GM19328 (cell line): ENCODE measurements at regions not wholly inside any gene's neighbourhood (a gene's known extent, or its start where the extent isn't known, plus 50 kb on each side); places are given as distances from the start of the nearest gene placed in this dataset.
"Not testable (repeated sequence)": the region's sequence is repeated elsewhere in the genome, so short reads cannot be mapped to it uniquely, and the experiment has no call there.

Experiments used
- ATAC-seq: cut with Tn5 transposase; IDR thresholded peaks from one replicate; pipeline ENCODE4 v1.9.1; 2021; ENCODE audit warnings: mild to moderate bottlenecking, moderate library complexity; ENCODE audit not compliant: unreplicated experiment

- no peak for ATAC-seq
Observed at GRCh38 chr18:52136532-52136931, 203.5 kb upstream of the DCC start.

GRCh38 chr18:52140986-52141385 lies 199.0 kb upstream of the DCC start:
- no peak for ATAC-seq

- ATAC-seq = no peak
Observed at GRCh38 chr18:52150050-52150449, 189.9 kb upstream of the DCC start.

GRCh38 chr18:52152036-52152435 lies 188.0 kb upstream of the DCC start:
- no peak for ATAC-seq

- no peak for ATAC-seq
Observed at GRCh38 chr18:52156166-52156565, 183.8 kb upstream of the DCC start.

- ATAC-seq = no peak
Observed at GRCh38 chr18:52160636-52161035, 179.4 kb upstream of the DCC start.

GRCh38 chr18:52163478-52163877 lies 176.5 kb upstream of the DCC start:
- no peak for ATAC-seq

GRCh38 chr18:52168131-52168530 lies 171.9 kb upstream of the DCC start:
- not testable (repeated sequence) for ATAC-seq

GRCh38 chr18:52174220-52174619 lies 165.8 kb upstream of the DCC start:
- ATAC-seq = no peak

GRCh38 chr18:52175406-52175805 lies 164.6 kb upstream of the DCC start:
- ATAC-seq = no peak

GRCh38 chr18:52183107-52183506 lies 156.9 kb upstream of the DCC start:
- no peak for ATAC-seq

GRCh38 chr18:52190195-52190594 lies 149.8 kb upstream of the DCC start:
- ATAC-seq = no peak

GRCh38 chr18:52190631-52191030 lies 149.4 kb upstream of the DCC start:
- ATAC-seq = no peak

GRCh38 chr18:52200406-52200805 lies 139.6 kb upstream of the DCC start:
- no peak for ATAC-seq

GRCh38 chr18:52200921-52201663 lies 138.9 kb upstream of the DCC start:
- no peak for ATAC-seq

- ATAC-seq = no peak
Observed at GRCh38 chr18:52208646-52209045, 131.4 kb upstream of the DCC start.

GRCh38 chr18:52216109-52216508 lies 123.9 kb upstream of the DCC start:
- ATAC-seq = no peak

- ATAC-seq = no peak
Observed at GRCh38 chr18:52216666-52217065, 123.3 kb upstream of the DCC start.

- ATAC-seq = no peak
Observed at GRCh38 chr18:52219102-52219501, 120.9 kb upstream of the DCC start.

GRCh38 chr18:52220062-52220591 lies 119.9 kb upstream of the DCC start:
- ATAC-seq = no peak

- no peak for ATAC-seq
Observed at GRCh38 chr18:52222211-52222610, 117.8 kb upstream of the DCC start.

GRCh38 chr18:52227536-52227935 lies 112.5 kb upstream of the DCC start:
- no peak for ATAC-seq

GRCh38 chr18:52228166-52228565 lies 111.8 kb upstream of the DCC start:
- no peak for ATAC-seq
